Heart right ventricle (tissue), 16 donors: ENCODE measurements at regions not wholly inside any gene's neighbourhood (a gene's known extent, or its start where the extent isn't known, plus 50 kb on each side); places are given as distances from the start of the nearest gene placed in this dataset.

ENCODE experiments used
- ATAC-seq, 8 donors: fragments of 200-7000 bp; cut with Tn5 transposase; one replicate each; pipeline ENCODE4 v1.9.1; 2020; ENCODE audit warnings: mild to moderate bottlenecking in 8 of 8, moderate library complexity in 8 of 8, moderate number of reproducible peaks in 1 of 8
- DNase-seq, 2 donors: peaks; one replicate each; pipeline ENCODE4 v3.0.0-alpha.2; 2020
- H3K27ac ChIP-seq, 10 donors: fragments of 200-600 bp; sonication (generic) in 2 of 10; one replicate each; pipeline versions ENCODE4 v1.5.0 to v1.8.0; 2020 to 2022; ENCODE audit warnings: mild to moderate bottlenecking in 3 of 10
- H3K27me3 ChIP-seq, 7 donors: fragments of 200-600 bp; one replicate each; pipeline ENCODE4 v1.8.0; 2021 to 2022; ENCODE audit warnings: mild to moderate bottlenecking in 2 of 7
- H3K36me3 ChIP-seq, 9 donors: fragments of 200-600 bp; sonication (generic) in 1 of 9; one replicate each; pipeline versions ENCODE4 v1.5.0 to v1.8.0; 2020 to 2022; ENCODE audit warnings: mild to moderate bottlenecking in 2 of 9
- H3K4me1 ChIP-seq, 9 donors: fragments of 200-600 bp; sonication (generic) in 1 of 9; one replicate each; pipeline versions ENCODE4 v1.5.0 to v1.8.0; 2020 to 2022; ENCODE audit warnings: mild to moderate bottlenecking in 4 of 9
- H3K4me3 ChIP-seq, 10 donors: fragments of 200-600 bp; sonication (generic) in 2 of 10; one replicate each; pipeline versions ENCODE4 v1.5.0 to v1.8.0; 2020 to 2022; ENCODE audit warnings: mild to moderate bottlenecking in 7 of 10, moderate library complexity in 2 of 10
- H3K9me3 ChIP-seq, 11 donors: fragments of 200-600 bp in 10 of 11; sonication (generic) in 2 of 11; one replicate each; pipeline versions ENCODE4 v1.5.0 to v1.8.0; 2013 to 2022; ENCODE audit warnings: mild to moderate bottlenecking in 2 of 11, control low read depth in 1 of 11, moderate library complexity in 1 of 11
- WGBS, 2 donors: extraction: QIAGEN DNeasy Blood & Tissue Kit; methylation state at CpG; one replicate each; pipeline ENCODE4 v1.1.7; 2013; ENCODE audit warnings: inconsistent platforms in 1 of 2; 5-methylcytosine and 5-hydroxymethylcytosine counted together
- intact Hi-C, 10 donors: fragments of 100-400 bp; cut with DNase I; formaldehyde crosslinking; loops; one replicate each; pipeline versions ENCODE4 v1.11.1 to v1.14.2; 2022
- TF ChIP-seq, protein P1 (sequence below), 9 donors: fragments of 200-600 bp; sonication (generic) in 2 of 9; IDR thresholded peaks; one replicate each; pipeline versions ENCODE4 v1.5.0 to v1.8.0; 2021 to 2022; ENCODE audit warnings: antibody characterized with exemption in 9 of 9, mild to moderate bottlenecking in 5 of 9, moderate library complexity in 1 of 9
- donor health status: Arrhythmogenic right ventricular cardiomyopathy.
- donor health status: ischemic (EF 13 %, LVEDD 7.1; RV severe dilation, severe dysfunction).
- donor health status: healthy with polysubstance abuse.
- donor health status: DM: no; HTN: yes; CAD: no.
- donor health status: DM: no; HTN: no; CAD: no.
- donor health status: ischemic (EF 25% LVEDD 6.9; RV normal size, moderate dysfunction).
- donor health status: ischemic (EF 25% LVEDD 5.7; RV mildly dilated, moderate dysfunction).
- donor health status: healthy.
- donor health status: DM: yes; HTN: yes; CAD: no.
- donor health status: Ischemic cardiomyopathy.
- donor health status: ischemic (EF 35%, LVEDD 5.7; RV mildly dilated, moderate dysfunction).
- donor health status: nonischemic (EF 11% LVEDD 7.7; RV severe dilation, severe dysfunction).
- donor health status: DM: yes; HTN: yes; CAD: no.
- donor health status: PGD.
- donor health status: ischemic (EF 29% LVEDD 5.4; RV normal size, mild dysfunction).
- donor health status: nonischemic (EF 23%, LVEDD 6.1; RV moderate dilation, normal function).

DNA sequence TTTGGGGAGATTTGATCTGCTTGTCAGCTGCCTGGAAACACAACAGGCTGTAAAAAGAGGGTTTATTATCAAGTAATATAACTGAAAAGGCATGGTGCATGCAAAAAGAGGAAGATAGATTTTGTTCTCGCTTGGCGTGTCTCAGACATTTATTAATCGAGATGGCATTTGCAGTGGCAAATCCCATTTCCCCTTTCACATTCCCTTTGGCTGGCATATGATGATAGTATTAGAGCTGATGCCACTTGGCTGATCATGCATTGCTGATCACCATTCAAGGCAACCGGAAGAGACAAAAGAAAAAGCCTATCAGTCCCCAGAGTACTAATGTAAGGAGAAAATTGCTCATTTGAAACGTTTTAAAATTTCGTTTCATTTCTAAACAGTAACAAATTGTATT lies 101.8 kb downstream of the ZIC3 start:
- 64 to 73% methylated on average over 6 of the region's 6 CpGs for WGBS, 2 donors
- no peak overlapping the region for H3K4me3 ChIP-seq
- no peak overlapping the region for H3K27ac ChIP-seq
- H3K9me3 ChIP-seq = peaks cover 0 to 11% (median 0%) of the 10 kb centered on the region in 11 donors
- ATAC-seq (no peak), DNase-seq (no peak)
- TF ChIP-seq, protein P1, sequence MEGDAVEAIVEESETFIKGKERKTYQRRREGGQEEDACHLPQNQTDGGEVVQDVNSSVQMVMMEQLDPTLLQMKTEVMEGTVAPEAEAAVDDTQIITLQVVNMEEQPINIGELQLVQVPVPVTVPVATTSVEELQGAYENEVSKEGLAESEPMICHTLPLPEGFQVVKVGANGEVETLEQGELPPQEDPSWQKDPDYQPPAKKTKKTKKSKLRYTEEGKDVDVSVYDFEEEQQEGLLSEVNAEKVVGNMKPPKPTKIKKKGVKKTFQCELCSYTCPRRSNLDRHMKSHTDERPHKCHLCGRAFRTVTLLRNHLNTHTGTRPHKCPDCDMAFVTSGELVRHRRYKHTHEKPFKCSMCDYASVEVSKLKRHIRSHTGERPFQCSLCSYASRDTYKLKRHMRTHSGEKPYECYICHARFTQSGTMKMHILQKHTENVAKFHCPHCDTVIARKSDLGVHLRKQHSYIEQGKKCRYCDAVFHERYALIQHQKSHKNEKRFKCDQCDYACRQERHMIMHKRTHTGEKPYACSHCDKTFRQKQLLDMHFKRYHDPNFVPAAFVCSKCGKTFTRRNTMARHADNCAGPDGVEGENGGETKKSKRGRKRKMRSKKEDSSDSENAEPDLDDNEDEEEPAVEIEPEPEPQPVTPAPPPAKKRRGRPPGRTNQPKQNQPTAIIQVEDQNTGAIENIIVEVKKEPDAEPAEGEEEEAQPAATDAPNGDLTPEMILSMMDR (IDR thresholded peaks at IDR 0.05) = no peak
- intact Hi-C loops = no loop called here
- no peaks in the 10 kb centered on the region for H3K4me1 ChIP-seq
- no peaks in the 10 kb centered on the region for H3K36me3 ChIP-seq
- H3K27me3 ChIP-seq = no peaks in the 10 kb centered on the region

DNA sequence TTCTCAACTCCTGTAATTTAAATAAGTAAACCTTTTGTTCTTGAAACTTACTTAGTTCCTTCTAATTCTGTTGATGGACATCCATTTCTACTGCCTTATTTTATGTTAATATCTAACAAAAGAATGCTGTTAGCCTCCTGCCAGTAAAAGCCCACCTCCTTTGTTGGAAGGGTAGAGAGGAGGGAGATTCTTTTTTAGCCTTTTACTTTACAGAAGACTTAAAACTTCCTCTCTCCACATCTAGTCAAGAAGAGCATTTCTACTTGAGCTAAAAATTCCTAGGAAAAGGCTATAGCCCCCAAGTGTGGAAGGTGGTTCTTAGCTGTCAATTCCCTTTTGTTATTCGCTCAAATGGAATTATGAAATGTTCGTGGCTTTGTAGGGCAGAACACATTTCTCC lies 118.7 kb downstream of the ZIC3 start:
- H3K27ac ChIP-seq = no peak overlapping the region
- no peaks in the 10 kb centered on the region for H3K4me1 ChIP-seq
- 13 to 19% methylated on average over 2 of the region's 2 CpGs for WGBS, 2 donors
- ATAC-seq (no peak), DNase-seq (no peak)
- H3K9me3 ChIP-seq = no peaks in the 10 kb centered on the region
- intact Hi-C loops = no loop called here
- peaks cover 0 to 3% (median 0%) of the 10 kb centered on the region in 7 donors for H3K27me3 ChIP-seq
- H3K4me3 ChIP-seq = no peak overlapping the region
- TF ChIP-seq, protein P1 (IDR thresholded peaks at IDR 0.05) = no peak
- H3K36me3 ChIP-seq = no peaks in the 10 kb centered on the region

DNA sequence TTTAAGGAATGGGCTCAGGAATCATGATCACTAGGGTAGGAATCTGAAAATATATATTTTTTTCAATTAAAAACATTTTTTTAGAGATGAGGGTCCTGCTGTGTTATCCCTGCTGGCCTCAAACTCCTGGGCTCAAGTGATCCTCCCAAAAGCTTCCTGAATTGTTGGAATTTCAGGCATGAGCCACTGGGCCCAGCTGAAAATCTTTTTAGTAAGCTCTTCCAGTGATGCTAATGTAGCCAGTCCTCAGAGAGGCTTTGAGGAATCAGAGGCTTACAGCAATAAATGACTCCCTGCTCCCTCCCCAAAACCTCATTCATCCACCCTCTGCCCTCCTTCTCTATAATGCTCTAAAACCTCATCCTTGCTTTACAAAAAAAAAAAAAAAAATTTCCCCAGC lies 129.5 kb downstream of the ZIC3 start:
- ATAC-seq (no peak), DNase-seq (no peak)
- H3K27ac ChIP-seq = no peak overlapping the region
- no peak overlapping the region for H3K4me3 ChIP-seq
- TF ChIP-seq, protein P1 (IDR thresholded peaks at IDR 0.05) = no peak
- no peaks in the 10 kb centered on the region for H3K9me3 ChIP-seq
- no peaks in the 10 kb centered on the region for H3K4me1 ChIP-seq
- no peaks in the 10 kb centered on the region for H3K27me3 ChIP-seq
- intact Hi-C loops = no loop called here
- H3K36me3 ChIP-seq = no peaks in the 10 kb centered on the region

- Histone ChIP-seq H3K36me3 (no peaks in the 10 kb centered on the region), H3K9me3 (no peaks in the 10 kb centered on the region), H3K27ac (no peak overlapping the region), H3K27me3 (no peaks in the 10 kb centered on the region), H3K4me1 (no peaks in the 10 kb centered on the region), H3K4me3 (no peak overlapping the region)
- TF ChIP-seq, protein P1 (IDR thresholded peaks at IDR 0.05) = no peak
- no peak for ATAC-seq
- intact Hi-C loops = no loop called here
- DNase-seq = no peak
Measured at GRCh38 chrX:137707348-137707747, 141.4 kb downstream of the ZIC3 start.

- Histone ChIP-seq H3K4me3 (no peak overlapping the region), H3K27me3 (peaks cover 0 to 11% (median 0%) of the 10 kb centered on the region in 7 donors), H3K4me1 (no peaks in the 10 kb centered on the region), H3K9me3 (peaks cover 0 to 6% (median 0%) of the 10 kb centered on the region in 11 donors), H3K36me3 (no peaks in the 10 kb centered on the region), H3K27ac (no peak overlapping the region)
- intact Hi-C loops = no loop called here
- WGBS, 2 donors = 76 to 77% methylated on average over 3 of the region's 3 CpGs
- no peak for ATAC-seq
- TF ChIP-seq, protein P1 (IDR thresholded peaks at IDR 0.05) = no peak
- DNase-seq = no peak
Measured at GRCh38 chrX:137742846-137743245, 176.9 kb downstream of the ZIC3 start.
